ENCODE measurements at regions not wholly inside any gene's neighbourhood (a gene's known extent, or its start where the extent isn't known, plus 50 kb on each side); places are given as distances from the start of the nearest gene placed in this dataset.

DNA sequence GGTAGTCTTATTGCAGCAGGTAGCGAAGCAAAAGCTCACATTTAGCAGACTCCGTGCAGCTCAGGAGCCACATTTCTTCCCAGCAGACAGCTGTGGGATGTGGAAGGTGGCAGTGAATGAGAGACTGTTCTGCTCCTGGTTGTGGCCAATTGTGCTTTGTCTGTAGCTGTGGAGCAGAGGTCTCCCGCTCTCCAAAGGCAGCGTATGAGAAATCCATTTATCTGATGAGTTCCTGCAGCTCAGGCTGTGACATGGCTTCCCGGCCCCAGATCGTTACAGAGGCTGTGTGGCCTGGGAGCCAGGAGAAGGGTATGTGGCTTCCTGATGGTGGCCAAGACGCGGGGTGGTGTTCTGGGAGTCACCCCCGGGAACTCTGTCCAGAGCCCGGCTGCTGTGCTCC, 64.5 kb upstream of the KIF16B start:
- ChIA-PET POLR2A (ENCODE audit: low non-redundant PET) (no interaction called here), CTCF (no interaction called here)
- Histone ChIP-seq H3K4me3 (ENCODE audit: low read depth, low read length, poor library complexity, severe bottlenecking) (no peak overlapping the region), H3K36me3 (ENCODE audit: insufficient read depth, low read length, poor library complexity, severe bottlenecking) (no peaks in the 10 kb centered on the region), H3K27ac (ENCODE audit: low read depth, low read length, poor library complexity, severe bottlenecking) (no peak overlapping the region), H3K27me3 (replicated peaks; ENCODE audit: insufficient read depth, low read depth, low read length, poor library complexity) (peaks cover 9% of the 10 kb centered on the region), H3K9me3 (ENCODE audit: low read depth, low read length, poor library complexity, severe bottlenecking) (no peaks in the 10 kb centered on the region), H3K4me1 (ENCODE audit: insufficient read depth, low read length, poor library complexity, severe bottlenecking) (no peaks in the 10 kb centered on the region)
- DNase-seq (ENCODE audit: low spot score), result no peak
- BruUV-seq (replicated peaks), result no TSS peak
- no peak for TF ChIP-seq EZH2 (IDR thresholded peaks at IDR 0.05; ENCODE audit: borderline replicate concordance, low read depth, low read length, poor library complexity, severe bottlenecking)
- intact Hi-C loops (cut with micrococcal nuclease; ENCODE audit: unreplicated experiment), result no loop called here

DNA sequence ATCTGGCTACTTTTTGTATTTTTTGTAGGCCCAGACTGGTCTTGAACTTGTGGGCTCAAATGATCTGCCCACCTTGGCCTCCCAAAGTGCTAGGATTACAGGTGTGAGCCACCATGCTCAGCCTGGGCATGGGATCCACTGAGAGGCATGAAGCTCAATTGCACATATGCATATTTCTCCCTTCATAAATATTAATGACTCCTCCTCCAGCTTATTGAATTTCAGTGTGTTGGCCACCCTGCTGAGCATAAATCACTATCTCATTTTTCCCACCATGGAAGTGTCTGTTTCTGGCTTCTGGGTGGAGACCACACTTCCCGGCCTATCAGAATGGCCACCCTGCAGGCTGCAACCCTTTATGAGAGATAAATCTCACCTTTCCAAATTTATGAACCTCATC, 53.6 kb upstream of the KIF16B start:
- no peaks in the 10 kb centered on the region for H3K27me3 ChIP-seq (replicated peaks; ENCODE audit: insufficient read depth, low read depth, low read length, poor library complexity)
- H3K36me3 ChIP-seq (ENCODE audit: insufficient read depth, low read length, poor library complexity, severe bottlenecking), result no peaks in the 10 kb centered on the region
- H3K9me3 ChIP-seq (ENCODE audit: low read depth, low read length, poor library complexity, severe bottlenecking), result no peaks in the 10 kb centered on the region
- ChIA-PET CTCF (no interaction called here), POLR2A (ENCODE audit: low non-redundant PET) (no interaction called here)
- no peak overlapping the region for H3K27ac ChIP-seq (ENCODE audit: low read depth, low read length, poor library complexity, severe bottlenecking)
- no peak overlapping the region for H3K4me3 ChIP-seq (ENCODE audit: low read depth, low read length, poor library complexity, severe bottlenecking)
- TF ChIP-seq, protein P1, sequence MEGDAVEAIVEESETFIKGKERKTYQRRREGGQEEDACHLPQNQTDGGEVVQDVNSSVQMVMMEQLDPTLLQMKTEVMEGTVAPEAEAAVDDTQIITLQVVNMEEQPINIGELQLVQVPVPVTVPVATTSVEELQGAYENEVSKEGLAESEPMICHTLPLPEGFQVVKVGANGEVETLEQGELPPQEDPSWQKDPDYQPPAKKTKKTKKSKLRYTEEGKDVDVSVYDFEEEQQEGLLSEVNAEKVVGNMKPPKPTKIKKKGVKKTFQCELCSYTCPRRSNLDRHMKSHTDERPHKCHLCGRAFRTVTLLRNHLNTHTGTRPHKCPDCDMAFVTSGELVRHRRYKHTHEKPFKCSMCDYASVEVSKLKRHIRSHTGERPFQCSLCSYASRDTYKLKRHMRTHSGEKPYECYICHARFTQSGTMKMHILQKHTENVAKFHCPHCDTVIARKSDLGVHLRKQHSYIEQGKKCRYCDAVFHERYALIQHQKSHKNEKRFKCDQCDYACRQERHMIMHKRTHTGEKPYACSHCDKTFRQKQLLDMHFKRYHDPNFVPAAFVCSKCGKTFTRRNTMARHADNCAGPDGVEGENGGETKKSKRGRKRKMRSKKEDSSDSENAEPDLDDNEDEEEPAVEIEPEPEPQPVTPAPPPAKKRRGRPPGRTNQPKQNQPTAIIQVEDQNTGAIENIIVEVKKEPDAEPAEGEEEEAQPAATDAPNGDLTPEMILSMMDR (conservative IDR thresholded peaks at IDR 0.05; ENCODE audit: low read depth, low read length), result no peak
- TF ChIP-seq EZH2 (IDR thresholded peaks at IDR 0.05; ENCODE audit: borderline replicate concordance, low read depth, low read length, poor library complexity, severe bottlenecking), result no peak
- no TSS peak for BruUV-seq (replicated peaks)
- intact Hi-C loops (cut with micrococcal nuclease; ENCODE audit: unreplicated experiment), result no loop called here
- peak; percentile 23 for DNase-seq (ENCODE audit: low spot score)
- no peaks in the 10 kb centered on the region for H3K4me1 ChIP-seq (ENCODE audit: insufficient read depth, low read length, poor library complexity, severe bottlenecking)

DNA sequence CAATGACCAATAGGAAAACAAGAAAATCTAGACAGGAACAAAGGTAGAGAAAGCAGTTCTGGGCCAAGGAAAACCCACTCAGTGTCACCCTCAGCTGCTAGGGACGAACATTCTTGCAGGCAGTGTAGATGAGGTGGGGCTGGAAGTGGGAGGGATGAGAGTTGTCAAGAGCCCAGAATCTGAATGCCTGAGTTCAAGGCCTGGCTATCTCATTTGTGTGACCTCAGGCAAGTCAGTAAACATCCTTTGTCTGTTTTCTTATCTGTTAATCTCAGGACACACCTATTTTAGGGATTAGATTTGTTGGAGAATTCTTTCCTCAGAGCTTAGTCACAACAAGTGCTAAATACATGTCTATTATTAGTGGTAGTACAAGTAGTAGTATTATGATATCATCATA, 50.9 kb upstream of the KIF16B start:
- intact Hi-C loops (cut with micrococcal nuclease; ENCODE audit: unreplicated experiment), result no loop called here
- H3K4me3 ChIP-seq (ENCODE audit: low read depth, low read length, poor library complexity, severe bottlenecking), result no peak overlapping the region
- ChIA-PET CTCF (no interaction called here), POLR2A (ENCODE audit: low non-redundant PET) (no interaction called here)
- TF ChIP-seq, protein P1 (conservative IDR thresholded peaks at IDR 0.05; ENCODE audit: low read depth, low read length), result no peak
- no peak for TF ChIP-seq EZH2 (IDR thresholded peaks at IDR 0.05; ENCODE audit: borderline replicate concordance, low read depth, low read length, poor library complexity, severe bottlenecking)
- DNase-seq (ENCODE audit: low spot score), result no peak
- H3K4me1 ChIP-seq (ENCODE audit: insufficient read depth, low read length, poor library complexity, severe bottlenecking), result no peaks in the 10 kb centered on the region
- BruUV-seq (replicated peaks), result no TSS peak
- H3K36me3 ChIP-seq (ENCODE audit: insufficient read depth, low read length, poor library complexity, severe bottlenecking), result no peaks in the 10 kb centered on the region
- no peaks in the 10 kb centered on the region for H3K27me3 ChIP-seq (replicated peaks; ENCODE audit: insufficient read depth, low read depth, low read length, poor library complexity)
- no peaks in the 10 kb centered on the region for H3K9me3 ChIP-seq (ENCODE audit: low read depth, low read length, poor library complexity, severe bottlenecking)
- no peak overlapping the region for H3K27ac ChIP-seq (ENCODE audit: low read depth, low read length, poor library complexity, severe bottlenecking)
